ELF-1 (cell line): ENCODE measurements at regions not wholly inside any gene's neighbourhood (a gene's known extent, or its start where the extent isn't known, plus 50 kb on each side); places are given as distances from the start of the nearest gene placed in this dataset.

Experiments used
- DNase-seq: peaks from one replicate; pipeline ENCODE4 v3.0.0-alpha.2; 2016; ENCODE audit warnings: low read depth, low spot score

- no peak for DNase-seq
Measured at GRCh38 chr6:21648475-21649050, 55.0 kb downstream of the SOX4 start.

DNA sequence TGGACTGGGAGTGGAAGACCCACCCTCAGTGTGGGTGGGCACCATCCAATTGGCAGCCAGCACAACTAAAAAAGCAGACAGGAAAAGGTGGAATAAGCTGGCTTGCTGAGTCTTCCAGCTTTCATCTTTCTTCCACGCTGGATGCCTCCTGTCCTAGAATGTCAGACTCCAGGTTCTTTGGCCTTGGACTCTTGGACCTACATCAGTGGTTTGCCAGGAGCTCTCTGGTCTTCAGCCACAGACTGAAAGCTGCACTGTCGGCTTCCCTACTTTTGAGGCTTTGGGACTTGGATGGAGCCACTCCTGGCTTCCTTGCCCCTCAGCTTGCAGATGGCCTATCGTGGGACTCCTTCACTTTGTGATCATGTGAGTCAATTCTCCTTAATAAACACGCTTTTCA is 59.8 kb downstream of the SOX4 start:
- no peak for DNase-seq

- DNase-seq, result peak; percentile 73
Measured at GRCh38 chr6:21653905-21654304, 60.4 kb downstream of the SOX4 start.

DNA sequence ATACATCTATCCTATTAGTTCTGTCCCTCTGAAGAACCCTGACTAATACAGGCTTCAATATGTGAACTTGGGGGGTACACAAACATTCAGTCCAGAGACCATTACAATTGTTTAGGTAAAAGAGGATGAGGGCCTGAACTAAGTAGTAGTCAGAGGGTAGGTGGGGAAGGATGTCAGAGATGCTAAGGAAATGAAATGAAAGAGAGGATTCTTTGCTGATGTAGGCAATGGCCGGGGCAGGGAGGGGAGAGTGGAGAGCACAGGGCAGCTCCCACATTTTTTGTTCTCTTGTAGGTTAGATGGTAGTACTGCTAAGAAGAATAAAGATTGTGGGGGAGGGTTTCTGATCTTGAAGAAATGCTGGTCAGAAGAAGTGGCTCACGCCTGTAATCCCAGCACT is 60.8 kb downstream of the SOX4 start:
- no peak for DNase-seq

DNA sequence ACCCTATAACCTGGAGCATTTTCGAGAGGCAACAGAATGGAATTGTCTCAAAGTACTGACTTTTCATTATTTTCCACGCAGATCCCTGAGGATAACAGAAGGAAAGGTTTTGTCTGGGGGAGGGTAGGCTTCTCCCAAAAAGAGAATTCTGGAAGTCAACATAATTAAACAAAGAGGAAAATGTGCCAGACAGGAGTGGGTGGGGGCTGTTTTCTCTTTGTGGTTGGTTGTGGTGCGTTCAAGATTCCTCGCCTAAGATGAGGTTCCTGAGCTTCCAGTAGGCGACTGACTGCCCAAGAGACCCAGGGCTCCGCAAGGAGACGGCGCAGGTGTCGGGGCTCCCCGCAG is 70.4 kb downstream of the SOX4 start:
- no peak for DNase-seq

- DNase-seq, result peak; percentile 82
Measured at GRCh38 chr6:21664314-21665109, 71.0 kb downstream of the SOX4 start.

- no peak for DNase-seq
Measured at GRCh38 chr6:21665110-21665391, 71.5 kb downstream of the SOX4 start.

DNA sequence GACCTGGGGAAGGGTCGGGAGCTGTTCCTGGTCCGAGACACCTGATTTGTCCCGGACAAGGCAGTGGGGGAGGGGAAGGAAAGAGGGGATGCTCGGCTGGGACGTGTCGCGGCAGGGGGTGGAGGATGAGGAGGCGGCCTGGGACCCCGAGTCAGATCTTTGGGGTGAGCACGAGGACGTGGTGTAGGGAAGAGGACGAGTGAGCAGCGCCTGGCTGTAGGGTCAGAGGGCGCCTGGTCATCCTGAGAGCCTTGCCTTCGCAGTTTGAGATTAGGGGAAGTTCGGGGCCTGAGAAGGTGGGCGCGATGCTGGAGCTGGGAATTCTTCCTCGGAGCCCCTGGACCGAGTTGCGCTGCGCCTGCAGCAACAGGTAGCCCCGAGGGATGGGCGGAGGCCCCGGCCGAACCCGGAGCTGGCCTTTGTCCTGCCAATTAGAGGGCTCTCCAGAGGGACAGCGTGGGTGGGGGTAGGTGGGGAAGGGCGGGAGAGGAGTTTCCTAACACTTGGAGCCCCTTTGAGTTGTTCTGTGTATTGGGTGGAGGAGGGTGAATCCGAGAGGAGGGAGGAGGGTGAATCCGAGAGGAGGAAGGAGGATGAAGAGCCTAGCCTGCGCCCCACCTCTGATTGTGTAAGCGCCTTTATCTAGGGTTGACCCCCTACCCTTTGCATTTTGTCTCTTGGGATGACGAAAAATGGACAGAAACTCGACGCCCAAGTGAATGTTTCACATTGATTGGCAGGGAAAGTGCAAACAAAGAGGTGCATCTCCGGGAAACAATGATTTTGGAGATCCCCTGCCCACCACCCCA is 72.0 kb downstream of the SOX4 start:
- DNase-seq, result peak; percentile 73

DNA sequence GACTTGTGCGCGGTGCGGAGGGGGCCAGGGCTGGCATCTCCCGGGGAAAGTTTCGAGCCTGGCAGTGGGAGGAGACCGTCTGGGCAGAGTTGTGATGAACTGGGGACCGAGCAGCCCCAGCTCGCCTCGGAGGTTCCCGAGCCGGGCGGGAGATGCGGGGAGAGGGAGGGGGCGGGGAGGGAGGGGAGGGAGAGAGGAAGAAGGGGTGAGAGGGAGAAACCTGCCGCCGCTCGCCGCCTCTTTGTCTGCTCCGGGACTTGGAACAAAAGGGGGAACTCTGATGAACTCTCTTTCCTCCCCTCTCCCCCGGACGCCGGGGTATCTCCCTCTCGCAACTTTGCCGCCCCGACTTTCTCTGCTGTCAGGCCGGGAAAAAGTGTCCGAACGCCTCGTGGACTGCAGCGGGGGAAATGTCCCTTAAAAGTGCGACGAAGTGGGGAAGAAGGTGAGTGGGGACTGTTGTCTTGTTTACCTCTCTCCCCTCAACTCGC is 72.7 kb downstream of the SOX4 start:
- DNase-seq, result peak; percentile 34

- DNase-seq, result peak; percentile 53
Measured at GRCh38 chr6:21666853-21667681, 73.5 kb downstream of the SOX4 start.

DNA sequence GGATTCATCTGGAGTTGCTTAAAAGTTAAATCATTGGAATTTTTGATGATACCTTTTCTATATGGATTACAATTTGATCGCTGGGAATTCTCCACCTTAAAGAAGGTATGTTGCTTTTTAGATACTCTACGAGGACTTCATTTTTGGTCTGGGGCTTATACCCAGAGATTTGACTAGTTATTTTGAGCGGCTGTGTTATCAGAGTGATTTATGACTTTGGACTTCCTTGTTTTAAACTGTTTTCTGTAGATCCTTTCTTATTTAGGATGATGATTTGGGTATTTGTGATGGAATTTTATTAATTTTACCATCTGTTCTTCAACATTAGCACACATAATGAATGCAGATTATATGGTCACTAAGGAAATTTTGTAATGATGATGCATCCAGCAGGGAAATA is 75.2 kb downstream of the SOX4 start:
- no peak for DNase-seq

- DNase-seq, result no peak
Measured at GRCh38 chr6:21676769-21677168, 83.2 kb downstream of the SOX4 start.

GRCh38 chr6:21678990-21679389 is 85.4 kb downstream of the SOX4 start:
- peak; percentile 70 for DNase-seq

- DNase-seq, result peak; percentile 15
Measured at GRCh38 chr6:21679761-21680265, 86.3 kb downstream of the SOX4 start.

- no peak for DNase-seq
Measured at GRCh38 chr6:21680611-21681010, 87.1 kb downstream of the SOX4 start.

GRCh38 chr6:21690489-21690888 is 96.9 kb downstream of the SOX4 start:
- no peak for DNase-seq

DNA sequence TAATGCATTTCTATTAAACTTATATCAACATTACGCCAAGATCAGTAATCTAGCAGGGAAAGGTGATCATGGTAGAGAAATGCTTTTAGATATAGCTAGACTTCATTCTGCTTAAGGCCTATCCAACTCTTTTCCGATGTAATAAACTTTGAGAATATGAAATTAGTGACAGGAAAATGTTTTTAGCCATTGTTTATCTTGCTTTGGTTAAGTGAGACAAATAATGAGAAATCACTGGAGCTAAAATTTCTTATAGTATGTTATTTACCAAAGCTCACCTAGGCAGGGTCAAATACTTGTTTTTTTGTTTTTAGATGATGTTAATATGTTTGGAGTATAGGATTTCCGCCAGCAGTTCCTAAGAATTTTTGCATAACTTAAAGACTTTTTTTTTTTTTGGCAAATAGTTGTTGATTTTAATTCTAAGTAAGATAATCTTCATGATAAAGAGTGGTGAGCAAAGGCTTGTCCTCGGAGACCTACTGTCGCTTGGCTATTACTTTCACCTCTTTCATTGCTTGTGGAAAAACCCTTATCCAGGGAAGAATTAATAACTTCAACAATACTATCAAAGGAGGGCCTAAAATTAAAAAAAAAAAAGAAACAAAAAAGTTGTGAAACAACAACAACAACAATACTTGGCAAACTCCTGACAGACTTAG is 98.3 kb downstream of the SOX4 start:
- no peak for DNase-seq

GRCh38 chr6:21692721-21693120 is 99.2 kb downstream of the SOX4 start:
- DNase-seq, result no peak

DNA sequence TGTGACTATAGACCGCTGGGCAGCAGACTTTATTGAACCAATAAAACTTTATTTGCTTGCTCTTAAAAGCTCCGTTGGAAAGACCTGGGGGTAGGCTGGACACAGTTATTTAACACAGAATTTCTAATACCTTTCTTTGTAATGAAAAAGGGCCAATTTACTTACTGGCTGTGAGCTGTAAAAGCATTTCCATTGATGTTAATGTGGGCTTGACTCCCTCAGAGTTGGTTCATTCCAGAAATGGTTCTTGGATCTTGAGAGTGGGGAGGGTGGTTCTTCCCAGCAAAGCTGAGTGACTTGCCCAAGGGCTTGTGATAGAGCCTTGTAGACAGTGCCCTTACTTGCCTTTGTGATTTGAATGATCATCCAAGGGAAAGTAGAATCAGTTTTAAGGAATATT is 100.6 kb downstream of the SOX4 start:
- no peak for DNase-seq

GRCh38 chr6:21707524-21708319 is 114.2 kb downstream of the SOX4 start:
- no peak for DNase-seq

- no peak for DNase-seq
Measured at GRCh38 chr6:21708320-21708580, 114.7 kb downstream of the SOX4 start.
